AG10803 (cell line): ENCODE measurements at regions not wholly inside any gene's neighbourhood (a gene's known extent, or its start where the extent isn't known, plus 50 kb on each side); places are given as distances from the start of the nearest gene placed in this dataset.
A peak's percentile ranks its signal among the peaks of the same experiment; 100 is the strongest.

Experiments
- DNase-seq: peaks from one replicate; pipeline ENCODE4 v3.0.0; 2010; ENCODE audit warnings: low read depth
- H3K4me3 ChIP-seq: 2 replicates; pipeline ENCODE4 v1.5.1; 2011; ENCODE audit warnings: mild to moderate bottlenecking, low read length, control low read depth
- CTCF ChIP-seq: conservative IDR thresholded peaks from 2 replicates; pipeline ENCODE4 v1.5.1; 2011; ENCODE audit warnings: mild to moderate bottlenecking, low read length, control low read depth, inconsistent platforms

DNA sequence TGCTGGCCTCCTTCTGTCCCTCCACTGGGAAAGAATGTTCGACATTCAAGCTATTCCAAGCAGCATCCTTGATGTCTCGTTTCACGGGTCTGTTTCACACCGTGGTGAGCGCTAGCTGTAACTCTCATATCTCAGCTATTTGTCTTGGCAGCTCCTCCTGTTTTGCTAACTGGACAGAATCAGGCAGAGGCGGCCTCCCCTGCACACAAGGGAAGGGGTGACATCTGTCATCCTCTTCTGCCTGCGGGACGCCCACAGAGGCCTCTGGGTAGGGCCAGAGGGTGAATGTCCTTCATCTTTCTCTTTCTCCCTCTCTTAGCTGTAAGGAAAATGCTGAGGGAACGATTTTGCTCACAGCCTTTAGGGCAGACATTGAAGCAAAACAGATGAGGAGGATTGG, 232.8 kb upstream of the GMDS start:
- H3K4me3 ChIP-seq = no peak overlapping the region
- DNase-seq = peak; percentile 68
- TF ChIP-seq CTCF = no peak

- TF ChIP-seq CTCF = no peak
- DNase-seq = peak; percentile 25
- H3K4me3 ChIP-seq = no peak overlapping the region
Observed at GRCh38 chr6:2477666-2478065, 232.3 kb upstream of the GMDS start.

DNA sequence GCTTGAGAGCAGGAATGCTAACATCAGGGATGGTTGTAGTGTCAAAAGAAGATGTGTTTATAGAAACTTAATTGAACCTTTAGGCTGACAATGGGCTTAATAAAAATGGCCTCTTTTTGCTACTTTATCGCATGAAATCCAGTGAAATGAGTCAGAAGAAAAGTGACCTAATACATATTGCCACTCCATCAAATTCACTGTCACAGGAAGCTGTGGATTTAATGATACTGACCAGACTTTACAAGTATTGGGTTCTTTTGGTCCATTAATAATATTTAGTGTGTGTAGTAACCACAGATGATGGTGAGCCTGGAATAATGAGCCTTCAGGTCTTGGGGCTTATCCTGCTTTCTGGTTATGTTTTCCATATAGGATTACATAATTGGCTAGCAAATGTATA, 231.8 kb upstream of the GMDS start:
- H3K4me3 ChIP-seq = no peak overlapping the region
- TF ChIP-seq CTCF = no peak
- DNase-seq = peak; percentile 18

DNA sequence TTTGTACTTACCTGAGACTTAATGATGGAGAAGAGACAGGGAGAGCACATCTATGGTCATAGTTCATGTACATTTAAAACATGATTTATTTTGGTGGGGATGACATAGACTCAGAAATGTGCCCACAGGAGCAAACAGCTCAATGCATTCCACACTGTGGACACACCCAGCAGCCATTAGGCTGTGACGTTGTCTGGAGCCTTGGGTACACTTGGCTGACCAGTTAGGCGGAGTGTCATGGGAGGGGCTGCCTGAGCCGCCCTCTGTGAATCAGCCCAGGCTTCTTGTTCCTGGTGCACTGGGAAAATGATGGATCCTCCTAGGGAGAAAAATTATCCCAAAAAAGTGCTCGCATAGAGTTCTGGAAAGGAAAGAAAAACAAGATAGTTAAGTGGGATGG, 231.0 kb upstream of the GMDS start:
- TF ChIP-seq CTCF = no peak
- H3K4me3 ChIP-seq = no peak overlapping the region
- DNase-seq = peak; percentile 20

DNA sequence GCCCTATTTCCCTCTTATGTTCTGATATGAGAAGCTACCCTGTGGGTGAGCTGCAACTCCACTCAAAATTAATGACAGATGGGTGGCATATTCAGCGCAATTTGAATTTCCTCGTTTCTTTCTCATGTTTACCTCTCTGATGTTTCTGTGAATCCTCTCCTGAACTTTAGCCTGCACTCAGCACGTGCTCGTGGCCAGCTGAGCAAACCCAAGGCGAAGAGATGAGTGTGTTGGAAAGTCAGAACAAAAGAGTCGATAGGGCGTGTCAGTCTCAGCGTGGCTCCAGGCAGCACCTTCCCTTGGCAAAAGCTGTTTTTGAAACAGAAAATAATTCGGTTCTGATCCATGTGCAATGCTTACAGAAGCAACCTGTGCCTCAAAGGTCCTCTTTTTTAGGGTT, 226.1 kb upstream of the GMDS start:
- H3K4me3 ChIP-seq = no peak overlapping the region
- no peak for DNase-seq
- TF ChIP-seq CTCF = no peak

- no peak for DNase-seq
- no peak for TF ChIP-seq CTCF
- H3K4me3 ChIP-seq = no peak overlapping the region
Observed at GRCh38 chr6:2469428-2469827, 224.0 kb upstream of the GMDS start.

GRCh38 chr6:2468601-2468955, 223.2 kb upstream of the GMDS start:
- peak; percentile 8 for DNase-seq
- no peak for TF ChIP-seq CTCF
- no peak overlapping the region for H3K4me3 ChIP-seq
